NCI-H82 treated with DMSO at 0.1 percent for 48 hours (cell line): ENCODE measurements at regions not wholly inside any gene's neighbourhood (a gene's known extent, or its start where the extent isn't known, plus 50 kb on each side); places are given as distances from the start of the nearest gene placed in this dataset.

Experiments
- DNase-seq: peaks from one replicate; lab custom pipeline; 2025; ENCODE audit not compliant: unreplicated experiment; lab: John Stamatoyannopoulos, UW

GRCh38 chr13:38519229-38519911, 167.5 kb upstream of the FREM2 start:
- DNase-seq, result no peak

DNA sequence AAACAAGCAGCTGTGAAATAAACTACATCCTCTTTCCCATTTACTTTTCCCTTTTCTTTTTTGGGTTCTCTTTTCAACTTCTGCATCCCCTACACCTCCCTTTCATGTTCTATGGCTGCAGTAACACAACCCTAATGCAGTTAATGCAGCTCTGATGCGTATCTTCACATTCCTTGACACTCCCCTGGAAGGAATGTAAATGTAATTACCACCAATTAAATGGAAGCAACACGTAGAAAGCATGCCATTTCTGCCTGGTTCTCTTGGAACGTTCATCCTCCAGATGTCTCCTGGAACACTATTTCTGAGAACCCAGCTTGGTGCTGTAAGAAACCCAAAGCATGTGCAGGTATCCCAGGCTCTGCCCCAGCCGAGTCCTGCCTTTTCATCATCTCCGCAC, 166.8 kb upstream of the FREM2 start:
- DNase-seq, result no peak

GRCh38 chr13:38527140-38527539, 159.7 kb upstream of the FREM2 start:
- DNase-seq, result no peak

DNA sequence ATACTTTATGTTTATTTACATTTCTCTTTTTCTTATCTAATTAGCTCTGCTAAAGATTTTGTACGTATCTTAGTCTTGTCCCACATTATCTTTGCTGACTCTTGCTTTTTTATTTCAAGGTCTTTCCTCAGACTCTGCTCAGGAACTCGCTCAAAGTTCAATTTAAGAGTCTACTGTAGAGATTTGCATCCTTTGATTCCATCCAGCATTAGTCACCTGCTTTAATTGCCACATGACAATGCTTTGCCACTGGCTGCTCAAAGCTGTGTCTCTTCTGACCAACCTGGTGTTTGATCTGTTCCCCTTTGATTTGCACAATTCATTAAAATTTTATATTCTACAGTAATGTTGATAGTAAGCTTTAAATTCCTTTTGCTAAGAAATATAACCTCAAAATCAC, 157.9 kb upstream of the FREM2 start:
- no peak for DNase-seq

DNA sequence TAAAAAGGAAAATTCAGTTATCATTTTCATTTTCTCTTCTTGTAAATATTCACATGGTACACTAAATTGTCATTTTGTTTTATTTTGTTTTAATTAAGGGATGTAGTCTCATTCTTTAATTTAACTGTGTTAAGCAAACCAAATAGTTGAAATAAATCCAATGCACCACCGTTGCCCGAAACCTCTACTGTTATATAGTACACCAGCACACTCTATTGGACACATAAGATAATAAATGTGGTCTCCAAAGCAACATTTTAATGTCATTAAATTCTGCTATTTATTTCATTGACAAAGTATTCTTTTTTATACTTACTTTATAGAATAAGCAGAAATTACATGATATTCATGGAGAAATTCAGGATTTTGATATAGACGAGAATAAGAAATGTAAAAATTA, 156.4 kb upstream of the FREM2 start:
- DNase-seq, result no peak

DNA sequence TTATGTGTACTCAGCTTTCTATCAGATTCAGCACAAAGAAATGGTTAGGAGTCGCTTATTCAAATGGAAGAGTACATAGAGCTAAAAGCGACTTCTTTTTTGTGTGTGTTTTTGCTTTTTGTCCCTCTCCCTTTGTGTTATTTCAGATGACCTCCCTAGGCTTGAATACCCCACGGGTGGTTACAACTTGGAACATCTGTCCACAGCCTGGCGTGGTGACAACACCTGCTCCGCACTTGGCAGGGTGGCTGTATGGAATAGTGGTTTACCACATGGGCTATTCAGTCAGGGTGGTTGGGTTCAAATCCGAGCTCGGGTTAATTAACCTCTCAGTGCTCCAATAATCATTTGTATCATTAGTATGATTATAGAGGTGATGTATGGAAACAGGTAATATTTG, 151.6 kb upstream of the FREM2 start:
- no peak for DNase-seq

- no peak for DNase-seq
Observed at GRCh38 chr13:38537051-38537450, 149.8 kb upstream of the FREM2 start.

GRCh38 chr13:38538422-38538821, 148.5 kb upstream of the FREM2 start:
- no peak for DNase-seq

DNA sequence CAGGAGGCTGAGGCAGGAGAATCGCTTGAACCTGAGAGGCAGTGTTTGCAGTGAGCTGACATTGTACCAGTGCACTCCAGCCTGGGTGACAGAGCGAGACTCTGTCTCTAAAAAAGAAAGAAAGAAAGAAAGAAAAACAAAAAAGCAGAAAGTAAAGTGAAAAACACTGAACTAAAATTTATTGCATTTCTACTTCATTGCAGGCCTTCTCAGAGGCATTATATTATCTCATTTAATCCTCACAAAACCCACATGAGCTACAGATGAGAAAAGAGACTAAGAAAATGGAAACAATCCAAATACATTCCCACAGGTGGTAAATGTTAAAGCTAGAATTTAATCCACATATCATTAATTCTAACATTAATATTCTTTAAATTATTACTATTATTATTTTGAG, 147.2 kb upstream of the FREM2 start:
- no peak for DNase-seq

GRCh38 chr13:38542601-38543000, 144.3 kb upstream of the FREM2 start:
- DNase-seq, result no peak

DNA sequence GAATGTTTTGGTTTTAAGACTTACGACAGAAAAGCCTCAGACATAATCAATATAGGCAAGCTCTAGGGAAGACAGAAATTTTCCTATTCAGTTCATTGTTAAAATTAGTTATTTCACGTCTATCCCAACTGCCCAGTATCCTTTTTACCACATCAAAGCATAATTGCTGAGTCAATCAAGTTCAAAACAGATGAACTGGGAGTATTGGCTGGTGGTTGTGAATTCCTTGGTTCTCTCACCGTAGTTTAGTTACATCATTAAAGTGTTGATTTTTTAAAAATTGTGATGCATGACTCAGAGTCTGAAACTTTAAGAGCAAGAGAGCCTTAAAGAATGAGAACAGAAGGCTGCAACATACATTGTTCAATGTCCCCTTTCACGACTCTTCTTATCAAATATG, 143.3 kb upstream of the FREM2 start:
- no peak for DNase-seq

DNA sequence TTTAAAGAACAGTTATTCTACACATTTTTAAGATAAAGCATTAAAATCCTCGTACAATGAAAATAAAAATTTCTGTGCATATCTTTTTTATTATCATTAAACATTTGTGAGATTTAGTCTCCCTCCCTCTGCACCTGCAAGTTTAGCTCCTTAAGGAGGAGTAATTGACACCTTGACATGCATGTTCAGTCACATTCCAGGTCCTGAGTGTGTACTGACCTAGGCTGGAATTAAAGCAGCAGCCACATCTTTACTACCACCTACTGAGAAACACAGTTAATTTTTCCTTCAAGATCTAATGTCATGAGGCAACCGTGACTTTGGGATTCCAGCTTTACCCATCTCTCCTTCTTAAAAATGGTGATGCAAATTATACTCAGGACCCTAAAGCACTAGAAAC, 123.1 kb upstream of the FREM2 start:
- no peak for DNase-seq

GRCh38 chr13:38564256-38565150, 122.4 kb upstream of the FREM2 start:
- no peak for DNase-seq

DNA sequence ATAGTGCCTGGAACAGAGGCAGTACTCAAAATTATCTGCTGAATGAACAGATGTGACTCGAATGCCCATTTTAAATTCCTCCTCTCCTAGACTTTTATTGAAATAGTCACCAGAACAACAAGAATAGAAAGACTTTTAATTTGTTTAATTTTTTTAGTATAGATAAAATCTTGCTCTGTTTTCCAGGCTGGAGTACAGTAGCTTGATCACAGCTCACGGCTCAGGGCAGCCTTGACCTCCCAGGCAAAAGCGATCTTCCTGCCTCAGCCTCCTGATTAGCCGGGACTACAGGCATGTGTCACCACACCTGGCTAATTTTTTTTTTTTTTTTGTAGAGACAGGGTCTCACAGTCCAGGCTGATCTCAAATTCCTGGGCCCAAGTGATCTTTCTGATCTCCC, 120.9 kb upstream of the FREM2 start:
- no peak for DNase-seq

DNA sequence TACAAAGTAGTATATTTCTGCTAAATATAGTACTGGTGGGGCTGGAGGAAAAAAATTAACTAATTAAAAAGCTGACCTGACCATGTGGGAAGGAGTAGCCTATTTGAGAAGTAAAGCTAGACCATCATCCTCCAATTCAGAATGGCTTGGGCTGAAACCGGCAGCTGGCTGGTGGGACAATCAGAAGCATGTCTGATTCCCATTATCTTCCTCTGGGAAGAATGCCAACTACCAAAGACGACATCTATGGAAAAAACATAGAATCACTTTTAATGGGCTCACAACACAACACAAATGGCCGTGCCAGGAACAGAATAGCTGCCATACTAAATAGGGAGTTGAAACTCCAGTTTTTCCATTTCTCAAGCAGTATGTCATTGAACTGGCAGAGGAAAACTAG, 120.4 kb upstream of the FREM2 start:
- no peak for DNase-seq

- DNase-seq, result no peak
Observed at GRCh38 chr13:38570706-38571105, 116.2 kb upstream of the FREM2 start.

GRCh38 chr13:38575427-38575826, 111.5 kb upstream of the FREM2 start:
- no peak for DNase-seq

GRCh38 chr13:38577048-38577447, 109.8 kb upstream of the FREM2 start:
- DNase-seq, result no peak

- peak; percentile 25 for DNase-seq
Observed at GRCh38 chr13:38582133-38582532, 104.7 kb upstream of the FREM2 start.

- no peak for DNase-seq
Observed at GRCh38 chr13:38590230-38590629, 96.6 kb upstream of the FREM2 start.

- no peak for DNase-seq
Observed at GRCh38 chr13:38590796-38591507, 95.9 kb upstream of the FREM2 start.

DNA sequence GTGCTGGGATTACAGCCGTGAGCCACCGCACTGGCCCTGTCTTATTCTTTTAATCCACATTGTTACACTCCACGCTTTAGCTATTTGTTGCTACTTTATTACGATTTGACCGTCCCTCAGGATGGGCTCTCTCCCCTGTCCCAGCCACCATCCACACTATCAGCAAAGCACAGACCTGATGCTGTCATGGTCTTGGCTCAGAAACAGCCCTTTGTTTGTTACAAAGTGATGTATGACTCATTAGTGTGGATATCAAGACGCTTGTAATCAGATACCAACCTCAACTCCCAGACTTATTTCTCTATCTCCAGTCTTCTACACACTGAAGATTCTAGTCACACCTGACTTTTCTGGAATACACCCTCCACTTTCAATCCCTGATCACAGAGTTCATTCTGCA, 84.6 kb upstream of the FREM2 start:
- no peak for DNase-seq
